Activated naive CD4-positive, alpha-beta T cell treated with anti-CD3 and anti-CD28 coated beads, Interleukin-2, amount 10 ng/mL, durations not matched to agents 7 days and 5 days (primary cell): ENCODE measurements at regions not wholly inside any gene's neighbourhood (a gene's known extent, or its start where the extent isn't known, plus 50 kb on each side); places are given as distances from the start of the nearest gene placed in this dataset.

Source experiments
- CTCF ChIA-PET: fragments of 350-600 bp; sonication (Branson Sonifier 250); formaldehyde crosslinking; loops from one replicate; lab custom pipeline; 2021; ENCODE audit warnings: antibody characterized with exemption; lab: Charles Lee
- DNase-seq: peaks from one replicate; pipeline ENCODE4 v3.0.0-alpha.2; 2020
- H3K27ac Mint-ChIP-seq: one replicate; pipeline ENCODE4 v1.8.0; 2021; ENCODE audit warnings: mild to moderate bottlenecking, moderate library complexity, mixed read lengths
- H3K27me3 Mint-ChIP-seq: one replicate; pipeline ENCODE4 v1.8.0; 2021; ENCODE audit warnings: mild to moderate bottlenecking, mixed read lengths
- H3K36me3 Mint-ChIP-seq: one replicate; pipeline ENCODE4 v1.8.0; 2021; ENCODE audit warnings: mixed read lengths
- H3K4me1 Mint-ChIP-seq: one replicate; pipeline ENCODE4 v1.8.0; 2021; ENCODE audit warnings: mixed read lengths
- H3K4me3 Mint-ChIP-seq: one replicate; pipeline ENCODE4 v1.8.0; 2021; ENCODE audit warnings: mild to moderate bottlenecking, moderate library complexity, mixed read lengths
- H3K9me3 Mint-ChIP-seq: one replicate; pipeline ENCODE4 v1.8.0; 2021; ENCODE audit warnings: mixed read lengths

DNA sequence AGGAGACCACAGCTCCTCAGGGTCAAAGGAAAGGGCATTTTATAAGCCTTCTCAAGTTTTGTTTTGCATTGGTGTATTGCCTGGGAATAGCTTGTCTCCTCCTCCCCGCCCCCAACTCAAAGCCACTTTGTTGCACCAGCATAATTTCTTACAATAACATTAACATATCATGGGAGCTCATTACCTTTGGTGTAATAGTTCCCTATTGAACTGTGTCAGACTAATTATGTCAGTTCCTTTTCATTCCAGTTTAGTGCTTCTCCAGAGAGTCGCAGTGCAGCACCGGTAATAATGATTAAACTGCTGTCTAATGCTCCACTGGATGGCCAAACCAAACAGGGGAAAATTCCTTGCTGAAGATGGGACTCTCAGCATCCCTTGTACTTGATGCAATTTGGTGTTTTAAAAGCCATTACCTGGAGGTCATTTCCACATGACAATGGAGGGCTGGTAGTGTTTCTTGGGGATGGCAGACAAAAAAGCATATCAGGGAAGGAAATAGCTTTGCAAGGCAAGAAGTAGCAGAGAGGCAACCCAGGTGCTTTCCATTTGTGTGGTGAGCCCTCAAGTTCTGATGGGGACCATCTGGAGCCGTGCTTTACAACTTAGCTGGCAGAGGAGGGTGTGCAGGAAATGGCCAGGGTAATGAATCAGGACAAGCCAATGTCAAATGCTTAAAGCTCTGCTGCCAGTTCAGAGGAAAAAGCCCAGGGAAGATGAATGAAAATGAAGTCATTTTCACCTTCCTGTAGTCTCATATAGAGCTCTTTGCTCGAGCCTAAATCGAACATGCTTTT, 91.5 kb upstream of the NLRP1 start:
- CTCF ChIA-PET = interaction anchor here (1.3 kb wide), 1 partner anchor 31 kb away, joined by 5 read pairs; no protein-coding TSS in a partner anchor
- Mint-ChIP-seq H3K9me3 (no peaks in the 10 kb centered on the region), H3K4me1 (no peaks in the 10 kb centered on the region), H3K27ac (no peak overlapping the region), H3K4me3 (no peak overlapping the region), H3K27me3 (peaks cover 17% of the 10 kb centered on the region), H3K36me3 (no peaks in the 10 kb centered on the region)
- DNase-seq = no peak

DNA sequence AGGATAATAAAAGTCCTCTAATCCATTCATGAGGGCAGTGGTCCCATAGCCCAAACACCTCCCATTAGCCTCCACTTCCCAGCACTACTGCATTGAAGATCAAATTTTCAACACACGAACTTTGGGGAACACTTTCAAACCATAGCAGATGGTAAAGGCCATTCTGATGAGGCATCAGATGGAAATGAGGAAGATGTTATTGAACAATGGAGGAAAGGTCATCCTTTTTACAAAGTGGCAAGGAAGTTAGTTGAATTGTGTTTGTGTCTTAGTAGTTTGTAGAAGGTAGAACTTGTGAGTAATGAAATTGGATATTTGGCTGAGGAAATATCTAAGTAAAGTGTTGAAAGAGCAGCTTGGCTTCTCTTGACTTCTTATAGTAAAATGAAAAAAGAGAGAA, 93.3 kb upstream of the NLRP1 start:
- peaks cover 27% of the 10 kb centered on the region for H3K27me3 Mint-ChIP-seq
- no peaks in the 10 kb centered on the region for H3K36me3 Mint-ChIP-seq
- CTCF ChIA-PET = no interaction called here
- DNase-seq = no peak
- no peak overlapping the region for H3K27ac Mint-ChIP-seq
- H3K9me3 Mint-ChIP-seq = no peaks in the 10 kb centered on the region
- H3K4me1 Mint-ChIP-seq = no peaks in the 10 kb centered on the region
- H3K4me3 Mint-ChIP-seq = no peak overlapping the region

DNA sequence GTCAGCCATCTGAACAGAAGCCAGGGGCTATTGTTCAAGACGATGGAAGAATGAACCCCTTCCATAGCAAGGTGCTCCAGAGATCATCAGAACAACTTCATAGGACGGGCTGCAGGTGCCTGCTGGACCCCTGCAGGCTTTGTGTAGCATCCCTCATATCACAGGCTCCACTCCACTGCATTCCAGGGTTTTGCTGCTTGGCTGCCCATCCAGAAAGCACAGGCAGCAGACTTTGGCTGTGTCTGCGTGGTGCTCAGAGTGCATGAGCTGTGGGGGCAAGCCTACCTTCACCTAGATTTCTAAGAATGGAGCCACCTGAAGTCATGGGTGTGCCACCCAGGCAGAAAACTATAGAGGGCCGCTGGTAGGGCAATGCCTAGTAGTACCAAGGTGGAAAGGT, 93.9 kb upstream of the NLRP1 start:
- DNase-seq = no peak
- no peaks in the 10 kb centered on the region for H3K4me1 Mint-ChIP-seq
- no peak overlapping the region for H3K27ac Mint-ChIP-seq
- no peaks in the 10 kb centered on the region for H3K36me3 Mint-ChIP-seq
- H3K9me3 Mint-ChIP-seq = no peaks in the 10 kb centered on the region
- CTCF ChIA-PET = no interaction called here
- H3K27me3 Mint-ChIP-seq = peaks cover 31% of the 10 kb centered on the region
- H3K4me3 Mint-ChIP-seq = no peak overlapping the region

DNA sequence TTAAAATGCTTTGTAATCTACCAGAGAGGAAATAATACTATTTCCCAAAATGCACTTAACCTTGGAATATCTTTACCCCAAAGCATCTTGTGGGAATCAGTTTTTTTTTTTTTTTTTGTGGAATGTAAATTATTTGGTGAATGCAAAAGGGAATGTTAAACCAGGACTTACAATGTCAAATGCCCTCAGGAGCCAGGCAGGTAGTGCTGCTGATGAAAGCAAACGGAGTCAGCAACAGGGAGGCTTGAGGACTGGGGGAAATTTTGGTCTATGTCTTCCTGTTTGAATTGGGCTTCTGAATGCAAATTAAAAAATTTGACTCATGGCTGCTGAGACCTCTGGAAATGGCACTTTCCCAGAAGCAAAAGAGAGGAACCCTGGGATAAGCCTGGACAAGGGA, 96.5 kb upstream of the NLRP1 start:
- DNase-seq = no peak
- Mint-ChIP-seq H3K9me3 (no peaks in the 10 kb centered on the region), H3K27ac (no peak overlapping the region), H3K36me3 (no peaks in the 10 kb centered on the region), H3K27me3 (peaks cover 35% of the 10 kb centered on the region), H3K4me3 (no peak overlapping the region), H3K4me1 (no peaks in the 10 kb centered on the region)
- CTCF ChIA-PET = no interaction called here

DNA sequence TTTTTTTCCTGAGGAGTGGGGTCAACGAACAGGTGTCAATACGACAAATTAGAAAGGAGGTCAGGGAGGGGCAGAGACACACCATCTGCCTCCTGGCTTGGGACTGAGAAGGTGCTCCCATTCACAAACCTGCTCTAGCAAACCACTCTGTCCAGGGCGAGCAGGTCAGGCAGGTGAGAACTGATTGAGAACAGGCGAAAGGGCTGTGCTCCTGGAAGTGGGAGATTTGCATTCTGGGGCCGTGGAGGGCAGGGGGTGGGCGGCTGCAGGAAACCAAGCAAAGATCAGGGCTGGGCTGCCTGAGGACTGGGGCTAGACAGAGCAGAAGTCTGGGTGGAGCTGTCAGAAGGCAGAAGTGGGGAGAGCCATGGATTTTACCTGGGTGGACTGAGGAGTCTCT, 98.9 kb upstream of the NLRP1 start:
- no peak overlapping the region for H3K4me3 Mint-ChIP-seq
- H3K27ac Mint-ChIP-seq = no peak overlapping the region
- CTCF ChIA-PET = no interaction called here
- no peaks in the 10 kb centered on the region for H3K4me1 Mint-ChIP-seq
- no peaks in the 10 kb centered on the region for H3K9me3 Mint-ChIP-seq
- H3K36me3 Mint-ChIP-seq = no peaks in the 10 kb centered on the region
- DNase-seq = no peak
- H3K27me3 Mint-ChIP-seq = peaks cover 22% of the 10 kb centered on the region

DNA sequence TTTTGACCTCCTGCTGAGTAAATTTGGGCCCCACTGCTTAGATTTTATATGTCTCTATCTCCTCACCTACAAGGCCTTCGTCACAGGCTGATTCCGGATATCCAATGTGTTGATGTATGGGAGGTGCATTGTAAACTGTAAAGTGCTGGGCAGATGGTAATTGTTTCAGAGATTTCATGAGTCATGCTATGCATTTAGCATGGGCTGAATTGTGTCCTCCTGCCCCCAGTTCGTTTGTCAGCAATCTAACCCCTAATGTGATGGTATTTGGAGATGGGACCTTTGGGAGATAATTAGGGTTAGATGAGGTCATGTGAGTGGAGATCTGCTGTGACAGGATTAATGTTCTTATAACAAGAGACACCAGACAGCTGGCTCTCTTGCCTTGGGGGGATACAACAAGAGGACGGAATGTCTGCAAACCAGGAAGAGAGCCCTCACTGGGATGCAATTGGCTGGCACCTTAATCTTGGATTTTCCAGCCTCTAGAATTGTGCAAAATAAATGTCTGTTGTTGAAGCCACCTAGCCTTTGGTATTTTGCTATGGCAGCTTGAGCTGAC, 101.8 kb upstream of the NLRP1 start:
- CTCF ChIA-PET = no interaction called here

DNA sequence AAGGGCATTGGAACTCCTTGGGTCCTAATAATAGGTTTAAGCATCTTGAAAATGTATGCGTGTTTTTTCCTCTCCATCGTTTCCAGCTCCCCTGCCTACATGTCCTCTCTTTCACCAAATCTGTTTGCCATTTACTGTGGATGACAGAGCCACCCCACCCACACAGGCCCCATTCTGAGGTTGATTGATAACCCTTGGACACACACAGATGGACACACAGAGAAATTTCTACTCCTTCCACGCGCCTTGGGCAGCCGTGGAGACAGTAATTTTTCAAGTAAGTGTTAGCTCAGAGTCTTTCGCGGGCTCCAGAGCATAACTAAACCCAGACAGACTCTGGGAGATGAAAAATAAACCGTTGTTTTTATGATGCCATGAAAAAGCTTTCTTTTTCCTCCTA, 103.3 kb upstream of the NLRP1 start:
- H3K27me3 Mint-ChIP-seq = peaks cover 8% of the 10 kb centered on the region
- H3K4me3 Mint-ChIP-seq = no peak overlapping the region
- no peaks in the 10 kb centered on the region for H3K9me3 Mint-ChIP-seq
- no peak for DNase-seq
- CTCF ChIA-PET = no interaction called here
- H3K27ac Mint-ChIP-seq = no peak overlapping the region
- no peaks in the 10 kb centered on the region for H3K36me3 Mint-ChIP-seq
- H3K4me1 Mint-ChIP-seq = no peaks in the 10 kb centered on the region

More for the DNA sequence above, 101.8 kb upstream of the NLRP1 start:
- H3K36me3 Mint-ChIP-seq = no peaks in the 10 kb centered on the region
- peaks cover 15% of the 10 kb centered on the region for H3K27me3 Mint-ChIP-seq
- H3K9me3 Mint-ChIP-seq = no peaks in the 10 kb centered on the region
- H3K4me1 Mint-ChIP-seq = no peaks in the 10 kb centered on the region
- no peak overlapping the region for H3K27ac Mint-ChIP-seq
- no peak overlapping the region for H3K4me3 Mint-ChIP-seq
- DNase-seq = no peak

DNA sequence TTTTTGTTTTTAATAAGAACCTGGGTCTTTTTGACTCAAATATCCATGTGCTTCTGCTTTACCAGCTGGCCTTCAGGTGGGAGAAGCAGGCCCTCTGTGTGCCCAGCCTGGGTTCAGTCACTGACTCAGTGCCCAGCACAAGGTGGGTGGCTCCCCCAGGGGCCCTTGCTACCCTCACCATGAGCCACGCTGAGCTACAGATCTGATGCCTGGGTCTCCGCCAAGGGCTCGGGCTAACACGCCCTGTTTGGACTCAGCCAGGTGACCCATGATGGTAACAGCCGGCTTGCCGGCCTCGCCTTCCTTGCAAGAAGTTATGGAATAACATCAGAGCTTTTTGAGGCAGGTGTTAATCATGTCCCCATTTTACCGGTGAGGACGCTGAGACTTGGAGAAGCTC, 109.5 kb upstream of the NLRP1 start:
- H3K9me3 Mint-ChIP-seq = no peaks in the 10 kb centered on the region
- CTCF ChIA-PET = no interaction called here
- no peaks in the 10 kb centered on the region for H3K4me1 Mint-ChIP-seq
- peaks cover 6% of the 10 kb centered on the region for H3K27me3 Mint-ChIP-seq
- no peak overlapping the region for H3K27ac Mint-ChIP-seq
- DNase-seq = no peak
- H3K36me3 Mint-ChIP-seq = no peaks in the 10 kb centered on the region
- no peak overlapping the region for H3K4me3 Mint-ChIP-seq

DNA sequence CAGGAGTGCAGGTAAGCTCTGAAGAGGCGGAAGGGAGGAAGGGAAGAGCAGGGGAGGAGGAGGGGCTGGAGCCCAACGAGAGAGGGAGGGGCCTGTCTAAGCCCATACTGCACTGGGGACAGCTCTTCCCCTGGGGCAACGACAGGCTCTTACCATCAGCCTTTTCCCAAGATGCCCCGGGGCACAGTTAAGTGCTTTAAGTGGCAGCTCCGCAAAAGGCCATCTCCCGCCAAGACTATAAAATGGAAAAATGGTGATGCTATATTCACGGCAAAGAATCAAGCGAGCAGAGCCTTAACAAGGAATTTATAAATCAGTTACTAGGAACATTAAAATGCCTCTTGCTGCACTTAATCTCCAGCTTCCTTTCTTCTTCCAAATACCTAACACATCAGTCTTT, 110.2 kb upstream of the NLRP1 start:
- H3K9me3 Mint-ChIP-seq = no peaks in the 10 kb centered on the region
- CTCF ChIA-PET = no interaction called here
- no peak for DNase-seq
- no peaks in the 10 kb centered on the region for H3K4me1 Mint-ChIP-seq
- no peak overlapping the region for H3K27ac Mint-ChIP-seq
- H3K27me3 Mint-ChIP-seq = peaks cover 12% of the 10 kb centered on the region
- H3K4me3 Mint-ChIP-seq = no peak overlapping the region
- no peaks in the 10 kb centered on the region for H3K36me3 Mint-ChIP-seq

DNA sequence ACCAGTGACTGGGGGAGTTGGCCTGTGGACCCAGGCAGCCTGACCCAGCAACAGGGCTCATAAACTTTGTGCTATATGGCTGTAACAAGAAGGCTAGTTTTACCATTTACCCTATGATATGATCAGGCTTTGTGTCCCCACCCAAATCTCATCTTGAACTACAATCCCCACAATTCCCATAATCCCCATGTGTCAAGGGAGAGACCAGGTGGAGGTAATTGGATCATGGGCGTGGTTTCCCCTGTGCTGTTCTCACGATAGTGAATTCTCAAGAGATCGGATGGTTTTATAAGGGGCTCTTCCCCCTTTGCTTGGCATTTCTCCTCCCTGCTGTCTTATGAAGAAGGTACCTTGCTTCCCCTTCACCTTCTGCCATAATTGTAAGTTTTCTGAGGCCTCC, 111.2 kb upstream of the NLRP1 start:
- CTCF ChIA-PET = interaction anchor here (1.0 kb wide), 1 partner anchor 11 kb away, joined by 4 read pairs; no protein-coding TSS in a partner anchor
- no peaks in the 10 kb centered on the region for H3K36me3 Mint-ChIP-seq
- no peak overlapping the region for H3K27ac Mint-ChIP-seq
- no peak for DNase-seq
- H3K27me3 Mint-ChIP-seq = peaks cover 19% of the 10 kb centered on the region
- H3K9me3 Mint-ChIP-seq = no peaks in the 10 kb centered on the region
- H3K4me1 Mint-ChIP-seq = no peaks in the 10 kb centered on the region
- H3K4me3 Mint-ChIP-seq = no peak overlapping the region

DNA sequence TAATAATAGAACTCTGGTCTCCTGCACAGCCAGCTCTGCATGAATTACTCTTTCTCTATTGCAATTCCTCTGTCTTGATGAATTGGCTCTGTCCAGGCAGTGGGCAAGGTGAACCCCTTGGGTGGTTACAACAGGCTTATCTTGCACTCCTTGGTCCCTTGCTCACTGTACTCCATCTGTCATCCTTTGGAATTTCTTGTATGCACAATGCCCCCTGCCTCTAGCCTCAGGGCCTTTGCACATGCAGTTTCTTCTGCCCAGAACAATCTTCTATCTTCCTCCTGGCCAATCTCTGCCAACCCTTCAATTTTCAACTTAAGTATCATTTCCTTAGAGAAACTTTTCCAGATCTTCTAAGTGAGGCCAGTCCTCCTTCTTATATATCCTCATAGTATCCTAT, 114.7 kb upstream of the NLRP1 start:
- DNase-seq = no peak
- Mint-ChIP-seq H3K36me3 (no peaks in the 10 kb centered on the region), H3K27me3 (peaks cover 37% of the 10 kb centered on the region), H3K27ac (no peak overlapping the region), H3K9me3 (no peaks in the 10 kb centered on the region), H3K4me1 (no peaks in the 10 kb centered on the region), H3K4me3 (no peak overlapping the region)
- CTCF ChIA-PET = no interaction called here

DNA sequence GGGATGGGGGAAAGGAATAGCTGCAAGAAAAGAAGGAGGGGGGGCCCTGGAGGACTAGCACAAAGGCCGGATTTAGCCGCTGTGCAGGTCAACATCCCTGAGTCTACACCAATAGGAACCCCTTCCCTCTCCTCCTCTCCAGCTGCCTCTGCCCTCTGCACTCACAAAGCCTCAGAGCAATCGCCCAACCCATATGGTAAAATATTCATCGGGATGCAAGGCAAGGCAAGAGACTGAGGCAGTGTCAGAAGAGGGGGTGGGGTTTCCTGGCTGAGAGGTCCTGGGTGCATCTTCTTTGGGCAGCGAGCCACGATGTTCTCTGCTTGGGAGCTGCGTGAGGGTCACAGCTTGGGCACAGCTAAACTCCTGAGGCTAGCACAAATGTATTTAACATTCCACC, 115.5 kb upstream of the NLRP1 start:
- Mint-ChIP-seq H3K9me3 (no peaks in the 10 kb centered on the region), H3K36me3 (no peaks in the 10 kb centered on the region), H3K4me3 (no peak overlapping the region), H3K27ac (no peak overlapping the region), H3K27me3 (peaks cover 38% of the 10 kb centered on the region), H3K4me1 (no peaks in the 10 kb centered on the region)
- CTCF ChIA-PET = no interaction called here
- DNase-seq = no peak

DNA sequence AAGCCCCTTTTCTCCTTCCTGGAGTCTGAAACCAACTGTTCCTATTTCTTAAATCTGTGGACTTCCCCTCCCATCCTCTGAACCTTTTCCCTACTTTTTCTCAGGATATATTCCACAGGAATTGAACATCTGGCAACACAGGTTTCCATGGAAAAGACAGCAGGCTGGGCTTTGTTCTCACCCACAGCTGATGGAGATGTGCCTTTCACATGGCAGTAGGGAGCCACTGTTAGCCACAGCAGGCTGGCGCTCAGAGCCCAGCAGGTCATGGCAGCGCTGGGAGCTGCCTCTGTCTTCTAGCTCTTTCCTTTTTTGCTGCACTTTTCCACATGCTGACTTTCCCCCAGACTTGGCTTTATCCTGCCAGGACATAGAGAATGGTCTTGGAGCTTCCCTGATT, 116.4 kb upstream of the NLRP1 start:
- Mint-ChIP-seq H3K4me3 (no peak overlapping the region), H3K9me3 (no peaks in the 10 kb centered on the region), H3K27me3 (peaks cover 43% of the 10 kb centered on the region), H3K27ac (no peak overlapping the region), H3K4me1 (no peaks in the 10 kb centered on the region), H3K36me3 (no peaks in the 10 kb centered on the region)
- CTCF ChIA-PET = no interaction called here
- no peak for DNase-seq

DNA sequence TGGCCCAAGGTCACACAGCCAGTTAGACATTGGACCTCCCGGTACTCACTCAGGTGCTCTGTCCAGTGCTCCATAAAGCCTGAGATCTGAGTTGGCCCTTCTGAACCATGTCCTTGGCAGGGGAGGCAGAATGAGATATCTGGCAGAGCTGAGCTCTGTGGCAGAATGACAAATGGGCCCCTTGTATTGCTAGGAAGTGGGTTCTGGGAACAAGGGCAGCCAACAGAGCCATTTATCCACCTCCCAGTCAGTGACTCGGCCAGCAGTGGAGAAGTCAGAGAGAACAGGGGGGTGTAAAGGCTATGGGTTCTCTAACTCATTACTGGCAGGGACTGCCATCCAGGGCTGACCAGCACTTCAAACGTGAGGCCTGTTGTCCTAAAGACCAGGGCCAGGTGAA, 117.1 kb upstream of the NLRP1 start:
- H3K9me3 Mint-ChIP-seq = no peaks in the 10 kb centered on the region
- H3K4me1 Mint-ChIP-seq = no peaks in the 10 kb centered on the region
- H3K27ac Mint-ChIP-seq = no peak overlapping the region
- CTCF ChIA-PET = no interaction called here
- no peak for DNase-seq
- H3K27me3 Mint-ChIP-seq = peaks cover 44% of the 10 kb centered on the region
- no peak overlapping the region for H3K4me3 Mint-ChIP-seq
- H3K36me3 Mint-ChIP-seq = no peaks in the 10 kb centered on the region

DNA sequence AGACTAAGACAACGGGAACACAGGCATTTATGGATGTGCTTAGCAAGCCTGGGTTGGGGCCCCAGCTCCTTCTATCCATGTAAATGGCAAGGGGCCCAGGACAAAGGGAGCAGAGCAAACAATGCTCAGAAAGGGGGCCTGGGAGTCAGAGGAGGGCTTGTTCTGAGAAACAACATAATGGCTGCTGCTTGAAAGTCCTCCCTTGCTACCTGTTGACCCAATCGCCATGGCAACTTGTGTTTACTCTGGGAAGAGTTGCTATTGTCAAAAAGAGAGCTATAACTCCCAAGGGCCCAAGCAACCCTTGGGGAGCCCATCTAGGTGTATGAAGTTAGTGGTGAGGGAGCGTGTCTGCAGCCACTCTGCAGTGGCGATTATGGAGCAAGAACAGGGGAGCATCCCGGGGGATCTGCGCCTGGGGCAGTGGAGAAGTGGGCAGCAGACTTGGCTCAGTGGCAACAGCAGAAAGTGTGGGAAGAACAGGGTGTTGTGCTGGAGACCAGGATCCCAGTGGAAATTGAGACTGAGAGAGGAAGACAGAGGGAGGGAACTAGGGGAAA, 118.7 kb upstream of the NLRP1 start:
- H3K27ac Mint-ChIP-seq = no peak overlapping the region
- H3K4me3 Mint-ChIP-seq = no peak overlapping the region
- H3K36me3 Mint-ChIP-seq = no peaks in the 10 kb centered on the region
- CTCF ChIA-PET = interaction anchor here (0.8 kb wide), 1 partner anchor 327 kb away, joined by 3 read pairs; no protein-coding TSS in a partner anchor
- peaks cover 48% of the 10 kb centered on the region for H3K27me3 Mint-ChIP-seq
- H3K9me3 Mint-ChIP-seq = no peaks in the 10 kb centered on the region
- H3K4me1 Mint-ChIP-seq = no peaks in the 10 kb centered on the region
- DNase-seq = no peak
